ENCODE measurements at regions not wholly inside any gene's neighbourhood (a gene's known extent, or its start where the extent isn't known, plus 50 kb on each side); places are given as distances from the start of the nearest gene placed in this dataset.

- TF ChIP-seq CTCF (IDR thresholded peaks at IDR 0.05), result no peak
- TF ChIP-seq POLR2A (IDR thresholded peaks at IDR 0.05), result no peak
- TF ChIP-seq POLR2AphosphoS5 (IDR thresholded peaks at IDR 0.05), result no peak
These were observed 358.2 kb downstream of the FGFR2 start for GRCh38 chr10:121240011-121240410.

All from gastroesophageal sphincter (tissue), 3 donors.